ENCODE measurements at regions not wholly inside any gene's neighbourhood (a gene's known extent, or its start where the extent isn't known, plus 50 kb on each side); places are given as distances from the start of the nearest gene placed in this dataset.

GRCh38 chr14:23719225-23719985 lies 83.2 kb downstream of the DHRS2 start:
- intact Hi-C loops (cut with micrococcal nuclease): no loop called here
- Histone ChIP-seq H3K27ac (replicated peaks) (no peak overlapping the region), H3K4me1 (no peaks in the 10 kb centered on the region), H3K36me3 (no peaks in the 10 kb centered on the region), H3K4me3 (no peak overlapping the region), H3K9me3 (replicated peaks) (no peaks in the 10 kb centered on the region), H3K27me3 (ENCODE audit: low read depth) (peaks cover 4% of the 10 kb centered on the region)
- TF ChIP-seq CTCF (IDR thresholded peaks at IDR 0.05; ENCODE audit: borderline replicate concordance): no peak
- DNase-seq: no peak

- Histone ChIP-seq H3K9me3 (replicated peaks) (no peaks in the 10 kb centered on the region), H3K36me3 (no peaks in the 10 kb centered on the region), H3K4me1 (no peaks in the 10 kb centered on the region), H3K4me3 (no peak overlapping the region), H3K27ac (replicated peaks) (no peak overlapping the region), H3K27me3 (ENCODE audit: low read depth) (no peaks in the 10 kb centered on the region)
- intact Hi-C loops (cut with micrococcal nuclease): no loop called here
- DNase-seq: no peak
- TF ChIP-seq CTCF (IDR thresholded peaks at IDR 0.05; ENCODE audit: borderline replicate concordance): no peak
Measured at GRCh38 chr14:23722675-23723074, 86.5 kb downstream of the DHRS2 start.

- no peaks in the 10 kb centered on the region for H3K9me3 ChIP-seq (replicated peaks)
- TF ChIP-seq CTCF (IDR thresholded peaks at IDR 0.05; ENCODE audit: borderline replicate concordance): no peak
- no peaks in the 10 kb centered on the region for H3K36me3 ChIP-seq
- H3K4me1 ChIP-seq: no peaks in the 10 kb centered on the region
- intact Hi-C loops (cut with micrococcal nuclease): no loop called here
- H3K4me3 ChIP-seq: no peak overlapping the region
- no peak for DNase-seq
- H3K27me3 ChIP-seq (ENCODE audit: low read depth): no peaks in the 10 kb centered on the region
- no peak overlapping the region for H3K27ac ChIP-seq (replicated peaks)
Measured at GRCh38 chr14:23723911-23724310, 87.7 kb downstream of the DHRS2 start.

DNA sequence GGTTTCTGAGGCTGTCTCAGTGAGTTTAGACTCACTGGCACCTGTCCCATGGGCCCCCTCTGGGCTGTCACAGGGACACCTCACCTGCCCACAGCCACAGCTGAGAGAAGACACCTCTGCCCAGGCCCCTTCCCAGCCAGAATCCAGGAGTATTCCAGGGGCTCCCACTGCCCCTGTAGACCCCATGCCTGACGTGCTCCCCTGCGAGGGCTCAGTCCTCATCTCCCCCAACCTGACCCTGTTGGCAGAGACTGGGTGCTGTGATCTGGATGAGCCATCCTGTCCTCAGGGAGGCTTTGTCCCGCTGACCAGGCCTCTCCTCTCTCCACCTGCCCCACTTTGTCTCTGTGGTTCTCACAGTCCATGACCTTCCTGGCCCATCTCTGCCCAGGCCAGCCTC lies 89.4 kb downstream of the DHRS2 start:
- H3K36me3 ChIP-seq: no peaks in the 10 kb centered on the region
- no peaks in the 10 kb centered on the region for H3K9me3 ChIP-seq (replicated peaks)
- intact Hi-C loops (cut with micrococcal nuclease): no loop called here
- H3K27ac ChIP-seq (replicated peaks): no peak overlapping the region
- no peak for TF ChIP-seq CTCF (IDR thresholded peaks at IDR 0.05; ENCODE audit: borderline replicate concordance)
- H3K4me1 ChIP-seq: no peaks in the 10 kb centered on the region
- no peak for DNase-seq
- peaks cover 8% of the 10 kb centered on the region for H3K27me3 ChIP-seq (ENCODE audit: low read depth)
- no peak overlapping the region for H3K4me3 ChIP-seq

GRCh38 chr14:23725980-23726710 lies 90.0 kb downstream of the DHRS2 start:
- no peaks in the 10 kb centered on the region for H3K4me1 ChIP-seq
- TF ChIP-seq CTCF (IDR thresholded peaks at IDR 0.05; ENCODE audit: borderline replicate concordance): no peak
- intact Hi-C loops (cut with micrococcal nuclease): no loop called here

More at GRCh38 chr14:23725980-23726710, 90.0 kb downstream of the DHRS2 start:
- Histone ChIP-seq H3K27ac (replicated peaks) (no peak overlapping the region), H3K36me3 (no peaks in the 10 kb centered on the region), H3K9me3 (replicated peaks) (no peaks in the 10 kb centered on the region), H3K27me3 (ENCODE audit: low read depth) (peaks cover 10% of the 10 kb centered on the region), H3K4me3 (no peak overlapping the region)
- no peak for DNase-seq

Measured in left ventricle myocardium inferior (tissue), 1 donor.